Superior temporal gyrus (tissue), 1 donor: ENCODE measurements at regions not wholly inside any gene's neighbourhood (a gene's known extent, or its start where the extent isn't known, plus 50 kb on each side); places are given as distances from the start of the nearest gene placed in this dataset.
"Not testable (repeated sequence)": the region's sequence is repeated elsewhere in the genome, so short reads cannot be mapped to it uniquely, and the experiment has no call there.

ENCODE experiments used
- DNase-seq: peaks from one replicate; pipeline ENCODE4 v3.0.0-alpha.2; 2016; ENCODE audit errors: extremely low spot score

- no peak for DNase-seq
Observed at GRCh38 chr2:175356901-175357300, 175.4 kb upstream of the ATP5MC3 start.

GRCh38 chr2:175355246-175355645 is 173.7 kb upstream of the ATP5MC3 start:
- no peak for DNase-seq

GRCh38 chr2:175353275-175353674 is 171.8 kb upstream of the ATP5MC3 start:
- no peak for DNase-seq

GRCh38 chr2:175351512-175351911 is 170.0 kb upstream of the ATP5MC3 start:
- no peak for DNase-seq

- no peak for DNase-seq
Observed at GRCh38 chr2:175350105-175350504, 168.6 kb upstream of the ATP5MC3 start.

GRCh38 chr2:175342085-175342484 is 160.6 kb upstream of the ATP5MC3 start:
- DNase-seq, result no peak

- no peak for DNase-seq
Observed at GRCh38 chr2:175330195-175330594, 148.7 kb upstream of the ATP5MC3 start.

GRCh38 chr2:175326801-175327200 is 145.3 kb upstream of the ATP5MC3 start:
- no peak for DNase-seq

- DNase-seq, result not testable (repeated sequence)
Observed at GRCh38 chr2:175326164-175326563, 144.7 kb upstream of the ATP5MC3 start.

GRCh38 chr2:175323162-175323561 is 141.7 kb upstream of the ATP5MC3 start:
- no peak for DNase-seq

GRCh38 chr2:175318542-175318941 is 137.0 kb upstream of the ATP5MC3 start:
- DNase-seq, result no peak

GRCh38 chr2:175317751-175318150 is 136.2 kb upstream of the ATP5MC3 start:
- no peak for DNase-seq

GRCh38 chr2:175312137-175312536 is 130.6 kb upstream of the ATP5MC3 start:
- DNase-seq, result no peak

GRCh38 chr2:175310813-175311504 is 129.4 kb upstream of the ATP5MC3 start:
- DNase-seq, result no peak

GRCh38 chr2:175309799-175310198 is 128.3 kb upstream of the ATP5MC3 start:
- peak; percentile 20 for DNase-seq

- DNase-seq, result no peak
Observed at GRCh38 chr2:175308005-175308404, 126.5 kb upstream of the ATP5MC3 start.

GRCh38 chr2:175304541-175304940 is 123.0 kb upstream of the ATP5MC3 start:
- no peak for DNase-seq

GRCh38 chr2:175293776-175294175 is 112.3 kb upstream of the ATP5MC3 start:
- DNase-seq, result no peak

- no peak for DNase-seq
Observed at GRCh38 chr2:175293195-175293594, 111.7 kb upstream of the ATP5MC3 start.

- DNase-seq, result no peak
Observed at GRCh38 chr2:175282886-175283285, 101.4 kb upstream of the ATP5MC3 start.

GRCh38 chr2:175282300-175282699 is 100.8 kb upstream of the ATP5MC3 start:
- peak; percentile 16 for DNase-seq

GRCh38 chr2:175277772-175278171 is 96.3 kb upstream of the ATP5MC3 start:
- no peak for DNase-seq

- no peak for DNase-seq
Observed at GRCh38 chr2:175275539-175275938, 94.0 kb upstream of the ATP5MC3 start.

- no peak for DNase-seq
Observed at GRCh38 chr2:175259164-175259563, 77.7 kb upstream of the ATP5MC3 start.
